GM23338 (cell line): ENCODE measurements at regions not wholly inside any gene's neighbourhood (a gene's known extent, or its start where the extent isn't known, plus 50 kb on each side); places are given as distances from the start of the nearest gene placed in this dataset.

Experiments used
- ATAC-seq: fragments of 200-7000 bp; cut with Tn5 transposase; 3 replicates; pipeline ENCODE4 v1.9.1; 2020
- DNase-seq: peaks from one replicate; pipeline ENCODE4 v3.0.0-alpha.2; 2015; ENCODE audit warnings: low spot score
- H2AFZ ChIP-seq: fragments of 200-600 bp; sonication (generic); 2 replicates; pipeline ENCODE4 v1.8.0; 2016; ENCODE audit warnings: antibody characterized with exemption, mild to moderate bottlenecking, moderate library complexity
- H3F3A ChIP-seq: fragments of 200-600 bp; sonication (generic); replicated peaks from 2 replicates; pipeline ENCODE4 v1.8.0; 2017; ENCODE audit warnings: antibody characterized with exemption, mixed run types, low read depth
- H3K27ac ChIP-seq: fragments of 200-600 bp; sonication (generic); 2 replicates; pipeline ENCODE4 v1.6.1; 2016; ENCODE audit warnings: low read depth
- H3K27me3 ChIP-seq: fragments of 200-600 bp; sonication (generic); 2 replicates; pipeline ENCODE4 v1.8.0; 2016; ENCODE audit warnings: mild to moderate bottlenecking, mixed run types, moderate library complexity; ENCODE audit not compliant: insufficient read depth
- H3K36me3 ChIP-seq: fragments of 200-600 bp; sonication (generic); 2 replicates; pipeline ENCODE4 v1.8.0; 2016; ENCODE audit warnings: mild to moderate bottlenecking; ENCODE audit not compliant: insufficient read depth
- H3K4me1 ChIP-seq: fragments of 200-600 bp; sonication (generic); 2 replicates; pipeline ENCODE4 v1.8.0; 2016; ENCODE audit warnings: mild to moderate bottlenecking, moderate library complexity; ENCODE audit not compliant: insufficient read depth
- H3K4me2 ChIP-seq: fragments of 200-600 bp; sonication (generic); 2 replicates; pipeline ENCODE4 v1.7.1; 2017; ENCODE audit warnings: mixed run types
- H3K4me3 ChIP-seq: fragments of 200-600 bp; sonication (generic); 2 replicates; pipeline ENCODE4 v1.6.1; 2016; ENCODE audit warnings: mixed run types
- H3K79me2 ChIP-seq: fragments of 200-600 bp; sonication (generic); replicated peaks from 2 replicates; pipeline ENCODE4 v1.8.0; 2017; ENCODE audit warnings: mild to moderate bottlenecking; ENCODE audit not compliant: insufficient read depth
- H3K9me2 ChIP-seq: fragments of 200-600 bp; sonication (generic); 2 replicates; pipeline ENCODE4 v1.8.0; 2017; ENCODE audit not compliant: insufficient read depth
- H4K20me1 ChIP-seq: fragments of 200-600 bp; sonication (generic); replicated peaks from 2 replicates; pipeline ENCODE4 v1.8.0; 2017; ENCODE audit warnings: mild to moderate bottlenecking; ENCODE audit not compliant: insufficient read depth
- H3K27ac Mint-ChIP-seq: 2 replicates; pipeline ENCODE4 v1.8.0; 2020; ENCODE audit warnings: inconsistent platforms, mild to moderate bottlenecking, moderate library complexity, mixed read lengths
- H3K27me3 Mint-ChIP-seq: 3 replicates; pipeline ENCODE4 v1.8.0; 2022; ENCODE audit warnings: low read depth, mild to moderate bottlenecking, moderate library complexity, mixed read lengths, inconsistent platforms; ENCODE audit not compliant: insufficient read depth, poor library complexity
- H3K36me3 Mint-ChIP-seq: 3 replicates; pipeline ENCODE4 v1.8.0; 2021; ENCODE audit warnings: low read depth, mild to moderate bottlenecking, inconsistent platforms, moderate library complexity, mixed read lengths
- H3K4me1 Mint-ChIP-seq: 3 replicates; pipeline ENCODE4 v1.8.0; 2020; ENCODE audit warnings: mild to moderate bottlenecking, inconsistent platforms, mixed read lengths
- H3K4me3 Mint-ChIP-seq: 3 replicates; pipeline ENCODE4 v1.8.0; 2021; ENCODE audit warnings: moderate library complexity, mild to moderate bottlenecking, inconsistent platforms, mixed read lengths
- H3K9me3 Mint-ChIP-seq: 3 replicates; pipeline ENCODE4 v1.8.0; 2020; ENCODE audit warnings: moderate library complexity, mild to moderate bottlenecking, inconsistent platforms, mixed read lengths
- CREB1 ChIP-seq: fragments of 250-450 bp; sonication (Bioruptor Pico); IDR thresholded peaks from 2 replicates; pipeline ENCODE4 v1.5.0; 2020; ENCODE audit warnings: low read depth, mild to moderate bottlenecking, moderate library complexity
- CTCF ChIP-seq, 2 experiments: fragments of 200-600 bp in 1 of 2; sonication (generic) in 1 of 2; conservative IDR thresholded peaks; 2 replicates each; pipeline versions ENCODE4 v1.5.1 to v1.6.1; 2016 to 2017; ENCODE audit warnings: antibody characterized with exemption in 2 of 2, low read depth in 2 of 2, mild to moderate bottlenecking in 2 of 2, moderate library complexity in 1 of 2
- ETS1 ChIP-seq: IDR thresholded peaks from 2 replicates; pipeline ENCODE4 v1.6.1; 2016; ENCODE audit warnings: antibody characterized with exemption
- EZH2 ChIP-seq: fragments of 200-600 bp; sonication (generic); IDR thresholded peaks from one replicate; pipeline ENCODE4 v1.8.0; 2017; ENCODE audit warnings: antibody characterized with exemption, mild to moderate bottlenecking, low read depth; ENCODE audit not compliant: unreplicated experiment
- EZH2phosphoT487 ChIP-seq: fragments of 200-600 bp; sonication (generic); IDR thresholded peaks from one replicate; pipeline ENCODE4 v1.8.1; 2018; ENCODE audit warnings: antibody characterized with exemption; ENCODE audit not compliant: unreplicated experiment
- JUNB ChIP-seq: IDR thresholded peaks from one replicate; pipeline ENCODE4 v1.6.1; 2016; ENCODE audit warnings: antibody characterized with exemption; ENCODE audit not compliant: unreplicated experiment
- NANOG ChIP-seq: IDR thresholded peaks from 2 replicates; pipeline ENCODE4 v1.6.1; 2016; ENCODE audit warnings: antibody characterized with exemption, borderline replicate concordance
- POLR2AphosphoS5 ChIP-seq: IDR thresholded peaks from 2 replicates; pipeline ENCODE4 v1.6.1; 2016; ENCODE audit warnings: antibody characterized with exemption, low read depth
- REST ChIP-seq: IDR thresholded peaks from one replicate; pipeline ENCODE4 v1.6.1; 2018; ENCODE audit warnings: antibody characterized with exemption; ENCODE audit not compliant: unreplicated experiment
- STAT1 ChIP-seq: IDR thresholded peaks from one replicate; pipeline ENCODE4 v1.6.1; 2016; ENCODE audit warnings: antibody characterized with exemption; ENCODE audit not compliant: unreplicated experiment
- ZNF114 ChIP-seq: fragments of 250-450 bp; sonication (Bioruptor Pico); IDR thresholded peaks from 2 replicates; pipeline ENCODE4 v1.5.0; 2020; ENCODE audit warnings: mild to moderate bottlenecking, moderate library complexity
- ZNF331 ChIP-seq: fragments of 250-450 bp; sonication (Bioruptor Pico); IDR thresholded peaks from 2 replicates; pipeline ENCODE4 v1.5.0; 2020; ENCODE audit warnings: low read depth, mild to moderate bottlenecking, moderate library complexity
- ZNF462 ChIP-seq: fragments of 250-450 bp; sonication (Bioruptor Pico); IDR thresholded peaks from 2 replicates; pipeline ENCODE4 v1.5.0; 2020; ENCODE audit warnings: mild to moderate bottlenecking, moderate library complexity

GRCh38 chr11:29734287-29734686 lies 282.5 kb downstream of the KCNA4 start:
- peaks cover 2% of the 10 kb centered on the region for H3K27me3 Mint-ChIP-seq
- Histone ChIP-seq H3K4me1 (no peaks in the 10 kb centered on the region), H3K27me3 (no peaks in the 10 kb centered on the region), H3K4me2 (no peak overlapping the region), H3K36me3 (no peaks in the 10 kb centered on the region), H3K4me3 (no peak overlapping the region), H3K79me2 (no peaks in the 10 kb centered on the region), H4K20me1 (no peaks in the 10 kb centered on the region), H2AFZ (no peak overlapping the region), H3K27ac (no peak overlapping the region), H3F3A (no peaks in the 10 kb centered on the region), H3K9me2 (peaks cover 10% of the 10 kb centered on the region; the same call in 1 of the 2 replicates)
- ATAC-seq (no peak), DNase-seq (no peak)
- TF ChIP-seq ZNF462 (CRISPR knock-in tag), result no peak
- no peak for TF ChIP-seq EZH2
- TF ChIP-seq POLR2AphosphoS5, result no peak
- TF ChIP-seq STAT1, result no peak
- TF ChIP-seq EZH2phosphoT487, result no peak
- TF ChIP-seq REST, result no peak
- TF ChIP-seq CTCF (conservative IDR thresholded peaks at IDR 0.05; ENCODE audit: low read depth in 2 of 2), result no peak
- TF ChIP-seq NANOG, result no peak
- no peak for TF ChIP-seq ETS1
- no peak for TF ChIP-seq ZNF331 (CRISPR knock-in tag)
- TF ChIP-seq JUNB, result no peak
- no peak for TF ChIP-seq ZNF114 (CRISPR knock-in tag)
- no peak for TF ChIP-seq CREB1
- H3K36me3 Mint-ChIP-seq, result no peaks in the 10 kb centered on the region
- H3K4me1 Mint-ChIP-seq, result no peaks in the 10 kb centered on the region
- H3K4me3 Mint-ChIP-seq, result no peak overlapping the region
- H3K27ac Mint-ChIP-seq, result no peak overlapping the region
- no peaks in the 10 kb centered on the region; the same call in 2 of the 3 replicates for H3K9me3 Mint-ChIP-seq
